Left renal cortex interstitium (tissue), 4 donors: ENCODE measurements at regions not wholly inside any gene's neighbourhood (a gene's known extent, or its start where the extent isn't known, plus 50 kb on each side); places are given as distances from the start of the nearest gene placed in this dataset.
"Not testable (repeated sequence)": the region's sequence is repeated elsewhere in the genome, so short reads cannot be mapped to it uniquely, and the experiment has no call there.

Experiments used
- DNase-seq, 4 donors: peaks; one replicate each; pipeline ENCODE4 v3.0.0-alpha.2; 2013; ENCODE audit warnings: low read depth in 4 of 4, low spot score in 2 of 4, missing footprints in 1 of 4

- no peak for DNase-seq
Measured at GRCh38 chr9:129547063-129547462, 73.8 kb downstream of the C9orf50 start.

GRCh38 chr9:129545876-129546275 is 75.0 kb downstream of the C9orf50 start:
- not testable (repeated sequence) for DNase-seq

- no peak for DNase-seq
Measured at GRCh38 chr9:129544761-129545160, 76.1 kb downstream of the C9orf50 start.

GRCh38 chr9:129542741-129543140 is 78.2 kb downstream of the C9orf50 start:
- DNase-seq: no peak

DNA sequence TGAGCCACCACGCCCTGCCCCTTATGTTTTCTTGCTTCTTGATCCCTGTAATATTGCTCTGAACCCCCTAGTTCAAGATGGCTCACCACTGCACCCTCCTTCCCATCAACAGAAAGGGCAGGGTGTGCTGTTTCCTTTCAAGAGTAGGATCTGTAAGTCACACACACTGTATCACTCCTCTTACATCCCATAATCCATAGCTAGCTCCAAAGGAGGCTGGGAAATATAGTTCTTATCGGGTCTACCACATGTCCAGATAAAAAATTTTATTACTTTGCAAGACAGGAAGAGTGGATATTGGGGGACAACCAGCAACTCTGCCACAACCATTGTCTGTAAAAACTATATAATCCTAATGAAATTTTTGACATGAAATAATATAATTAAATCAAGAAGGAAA is 79.6 kb downstream of the C9orf50 start:
- no peak for DNase-seq

DNA sequence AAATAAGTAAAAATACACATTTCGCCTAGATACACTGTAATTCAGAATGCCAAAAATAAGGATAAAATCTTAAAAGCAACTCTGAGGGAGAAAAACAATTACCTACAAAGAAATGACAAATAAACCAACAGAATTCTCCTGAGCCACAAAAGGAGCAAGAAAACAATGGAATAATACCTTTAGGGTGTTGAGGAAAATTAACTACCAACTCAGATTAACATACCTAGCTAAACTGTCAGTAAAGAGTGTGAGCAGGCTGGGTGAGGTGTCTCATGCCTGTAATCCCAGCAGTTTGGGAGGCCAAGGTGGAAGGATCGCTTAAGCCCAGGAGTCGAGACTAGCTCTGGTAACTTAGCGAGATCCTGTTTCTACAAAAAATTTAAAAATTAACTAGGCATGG is 81.5 kb downstream of the C9orf50 start:
- no peak for DNase-seq

GRCh38 chr9:129531860-129532402 is 89.0 kb downstream of the C9orf50 start:
- DNase-seq: not testable (repeated sequence)

DNA sequence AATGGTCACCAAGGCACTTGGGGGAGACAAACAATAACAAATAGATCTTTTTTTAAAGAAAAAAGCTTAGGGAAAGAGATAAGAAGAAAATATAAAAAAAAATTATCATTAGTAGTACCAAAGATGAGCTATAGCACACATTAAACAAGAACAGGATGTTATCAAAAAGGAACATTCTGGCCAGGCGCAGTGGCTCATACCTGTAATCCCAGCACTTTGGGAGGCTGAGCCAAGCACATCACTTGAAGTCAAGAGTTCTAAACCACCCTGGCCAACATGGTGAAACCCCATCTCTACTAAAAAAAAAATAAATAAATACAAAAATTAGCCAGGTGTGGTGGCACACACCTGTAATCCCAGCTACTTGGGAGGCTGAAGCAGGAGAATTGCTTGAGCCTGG is 92.9 kb downstream of the C9orf50 start:
- DNase-seq: not testable (repeated sequence)

DNA sequence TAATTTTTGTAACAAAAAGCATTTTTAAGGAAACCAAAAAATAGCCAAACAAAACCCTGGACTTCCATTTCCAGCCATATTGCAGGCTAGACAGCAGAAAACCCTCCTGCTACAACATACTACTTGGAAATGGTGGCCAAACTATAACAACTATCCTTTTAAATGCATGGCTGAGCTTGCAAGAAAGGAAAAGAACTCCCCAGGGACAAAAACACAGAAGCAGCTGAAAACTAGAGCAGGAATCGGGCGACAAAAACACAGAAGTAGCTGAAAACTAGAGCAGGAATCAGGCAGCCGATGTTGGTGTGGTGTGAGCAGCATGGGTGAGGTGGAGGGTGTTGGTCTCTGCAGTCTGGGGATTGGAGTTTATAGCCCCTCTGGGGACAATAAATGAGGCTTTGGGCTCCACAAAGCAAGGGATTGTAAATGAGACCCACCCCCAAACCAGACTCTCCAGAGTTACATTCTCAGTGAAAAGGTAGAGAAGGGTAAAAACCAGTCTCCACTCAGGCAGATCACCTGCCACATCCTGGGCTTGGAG is 95.2 kb downstream of the C9orf50 start:
- no peak for DNase-seq

GRCh38 chr9:129524582-129525270 is 96.2 kb downstream of the C9orf50 start:
- no peak for DNase-seq

DNA sequence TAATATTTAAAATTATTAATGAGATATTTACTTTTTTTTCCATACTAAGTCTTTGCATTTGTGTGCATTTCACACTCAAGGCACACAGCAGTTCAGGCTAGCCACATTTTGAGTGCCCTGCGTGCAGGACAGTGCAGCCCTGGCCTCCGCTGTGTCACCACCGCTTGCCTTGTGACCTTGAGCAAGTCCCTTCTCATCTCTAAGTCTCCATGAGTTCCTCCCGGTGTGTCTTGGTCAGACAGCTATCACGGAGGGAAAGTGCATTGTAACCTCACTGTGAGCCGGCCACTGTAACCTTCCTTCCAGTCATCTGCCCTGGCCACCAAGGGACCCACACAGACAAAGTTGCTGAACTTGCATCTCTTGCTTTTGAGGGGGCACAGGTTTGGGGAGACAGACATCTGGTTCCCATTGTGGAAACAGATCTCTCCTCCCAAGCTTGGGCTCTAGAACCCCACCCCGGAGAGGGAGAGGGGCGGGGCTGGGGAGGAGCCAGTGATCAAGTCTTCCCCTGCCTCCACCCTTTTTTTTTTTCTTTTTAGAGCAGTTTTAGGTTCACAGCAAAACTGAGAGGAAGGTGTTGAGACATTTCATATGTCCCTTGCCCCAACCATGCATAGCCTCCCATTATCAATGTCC is 96.8 kb downstream of the C9orf50 start:
- DNase-seq: no peak

DNA sequence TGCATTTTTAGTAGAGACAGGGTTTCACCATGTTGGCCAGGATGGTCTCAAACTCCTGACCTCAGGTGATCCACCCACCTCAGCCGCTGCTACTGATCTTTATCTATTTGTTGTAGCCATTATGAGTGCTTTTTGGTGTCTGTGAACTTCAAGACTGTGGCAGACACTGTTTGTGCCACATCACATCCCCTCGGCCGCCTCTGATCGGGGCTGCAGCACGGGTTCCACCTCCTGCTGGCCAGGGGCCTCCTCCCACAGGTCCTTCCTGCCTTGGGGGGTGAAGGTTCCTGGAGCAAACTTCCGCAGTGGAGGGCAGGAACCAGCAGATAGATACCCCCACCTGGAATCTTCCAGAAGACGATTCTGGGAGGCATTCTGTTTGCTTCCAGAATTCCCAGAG is 98.5 kb downstream of the C9orf50 start:
- DNase-seq: no peak

GRCh38 chr9:129520082-129520481 is 100.8 kb downstream of the C9orf50 start:
- DNase-seq: no peak

- no peak for DNase-seq
Measured at GRCh38 chr9:129518074-129518473, 102.8 kb downstream of the C9orf50 start.

DNA sequence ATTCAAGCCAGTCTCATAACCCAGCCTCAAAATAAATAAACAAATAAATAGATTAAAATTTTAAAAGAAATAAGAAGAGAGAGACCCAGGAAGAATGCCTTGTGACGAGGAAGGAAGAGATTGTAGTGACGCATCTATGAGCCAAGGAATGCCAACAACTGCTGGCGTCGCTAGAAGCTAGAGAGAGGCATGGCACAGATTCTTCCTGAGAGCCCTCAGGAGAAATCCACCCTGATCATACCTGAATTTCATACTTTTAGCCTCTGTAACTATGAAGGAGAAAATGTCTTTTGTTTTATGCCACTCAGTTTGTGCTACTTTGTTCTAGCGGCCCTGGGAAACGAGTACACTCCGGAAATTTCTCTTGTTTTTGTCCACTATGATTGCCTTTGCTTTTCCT is 103.9 kb downstream of the C9orf50 start:
- no peak for DNase-seq

GRCh38 chr9:129514891-129515290 is 106.0 kb downstream of the C9orf50 start:
- DNase-seq: no peak

DNA sequence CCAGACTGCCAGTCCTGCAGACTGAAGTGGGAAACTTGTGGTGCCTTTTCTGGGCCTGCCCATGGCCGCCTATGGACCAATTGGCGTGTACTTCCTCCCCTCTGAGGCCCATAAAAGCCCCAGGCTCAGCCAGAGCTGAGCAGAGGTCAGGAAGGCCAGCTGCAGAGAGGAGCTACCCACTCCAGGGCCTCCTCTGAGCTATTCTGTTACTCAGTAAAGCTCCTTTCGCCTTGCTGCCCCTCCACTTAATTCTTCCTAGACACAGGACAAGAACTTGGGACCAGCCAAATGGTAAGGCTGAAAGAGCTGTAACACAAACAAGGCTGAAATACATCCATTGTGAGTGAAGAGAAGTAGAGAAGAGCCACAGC is 106.4 kb downstream of the C9orf50 start:
- no peak for DNase-seq

DNA sequence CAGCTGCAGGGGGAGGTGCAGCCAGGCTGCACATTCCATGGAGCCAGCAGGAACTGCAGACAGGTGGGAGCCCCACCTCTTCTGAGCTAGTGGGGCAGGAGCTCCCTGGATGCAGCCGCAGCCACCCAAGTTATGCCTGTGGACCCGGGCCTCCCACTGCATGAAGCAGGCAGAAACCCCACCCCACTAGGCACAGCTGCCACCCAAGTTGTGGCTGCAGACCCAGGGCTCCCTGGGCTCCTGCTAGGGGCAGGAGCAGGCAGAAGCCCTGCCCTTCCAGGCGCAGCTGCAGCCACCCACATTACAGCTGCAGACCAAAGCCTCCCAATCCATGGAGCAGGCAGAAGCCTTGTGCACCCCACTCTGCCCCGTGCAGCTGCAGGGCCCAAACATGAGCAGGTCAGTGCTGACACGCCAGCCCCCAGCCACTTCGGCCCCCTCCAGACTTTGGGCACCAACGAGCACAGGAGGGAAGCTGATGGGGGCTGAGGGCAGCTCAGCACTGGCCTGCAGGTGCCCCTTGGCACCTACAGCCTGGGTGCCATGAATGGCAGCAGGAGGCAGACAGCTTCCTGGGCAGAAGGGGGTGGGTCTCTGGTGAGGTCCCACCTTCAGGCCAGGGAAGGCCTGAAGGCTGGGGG is 106.9 kb downstream of the C9orf50 start:
- no peak for DNase-seq

- no peak for DNase-seq
Measured at GRCh38 chr9:129513282-129513681, 107.6 kb downstream of the C9orf50 start.

DNA sequence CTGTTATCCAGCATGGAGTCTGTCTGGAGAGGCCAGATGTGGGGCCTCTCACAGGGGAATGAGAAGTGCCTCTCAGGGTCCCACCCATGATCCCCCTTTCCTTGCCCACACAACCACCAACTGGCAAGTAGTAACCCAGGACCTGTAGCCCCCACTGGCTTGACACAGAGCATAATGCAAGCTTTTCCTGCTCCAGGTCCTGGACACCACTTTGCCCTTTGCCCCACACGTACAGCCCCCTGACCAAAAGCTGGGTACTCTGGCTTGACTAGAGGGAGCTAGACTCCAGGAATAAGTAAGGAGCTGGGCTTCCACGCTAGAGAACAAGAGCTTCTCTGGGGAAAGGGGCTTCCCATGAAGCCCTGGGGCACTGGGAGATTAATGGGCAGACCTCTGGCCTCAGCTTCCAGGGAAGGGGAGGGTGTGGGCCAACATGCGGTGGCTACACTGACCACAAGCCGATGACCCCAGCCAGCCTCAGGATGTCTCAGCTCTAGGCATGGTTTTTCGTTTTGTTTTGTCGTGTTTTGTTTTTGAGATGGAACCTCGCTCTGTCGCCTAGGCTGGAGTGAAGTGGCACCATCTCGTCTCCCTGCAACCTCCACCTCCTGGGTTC is 109.5 kb downstream of the C9orf50 start:
- DNase-seq: no peak

DNA sequence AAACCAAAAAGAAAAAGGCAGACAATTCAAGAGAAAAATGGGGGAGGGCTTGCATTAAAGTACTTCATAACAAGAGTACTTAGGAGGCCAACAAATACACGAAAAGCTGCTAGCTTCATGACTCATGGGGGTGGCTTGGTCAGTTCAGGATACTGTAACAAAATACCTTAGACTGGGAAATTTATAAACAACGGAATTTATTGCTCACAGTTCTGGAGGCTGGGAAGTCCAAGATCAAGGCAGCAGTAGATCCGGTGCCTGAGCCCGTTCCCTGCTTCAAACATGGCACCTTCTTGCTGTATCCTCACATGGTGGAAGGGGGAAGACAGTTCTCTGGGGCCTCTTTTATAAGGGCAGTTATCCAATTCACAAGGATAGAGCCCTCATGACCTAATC is 111.4 kb downstream of the C9orf50 start:
- no peak for DNase-seq
